ENCODE measurements at regions not wholly inside any gene's neighbourhood (a gene's known extent, or its start where the extent isn't known, plus 50 kb on each side); places are given as distances from the start of the nearest gene placed in this dataset.

DNA sequence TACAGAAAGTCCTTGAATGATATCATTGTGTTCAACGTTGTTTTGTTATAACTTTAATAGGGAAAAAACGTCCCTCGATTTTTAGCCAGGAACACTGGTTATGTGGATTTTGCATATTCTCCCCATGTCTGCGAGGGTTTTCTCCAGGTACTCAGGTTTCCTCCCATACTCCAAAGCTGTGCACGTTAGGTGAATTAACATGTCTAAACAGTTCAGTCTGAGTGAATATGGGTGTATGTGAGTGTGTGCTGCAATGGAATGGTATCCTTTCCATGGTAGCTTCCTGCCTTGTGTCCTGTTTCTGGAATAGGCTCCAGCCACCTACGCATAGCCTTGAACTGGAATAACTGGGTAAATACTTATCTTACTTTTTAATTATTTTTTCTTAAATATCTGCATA is 810.8 kb upstream of the ATXN7L3B start:
- TF ChIP-seq, protein P1, sequence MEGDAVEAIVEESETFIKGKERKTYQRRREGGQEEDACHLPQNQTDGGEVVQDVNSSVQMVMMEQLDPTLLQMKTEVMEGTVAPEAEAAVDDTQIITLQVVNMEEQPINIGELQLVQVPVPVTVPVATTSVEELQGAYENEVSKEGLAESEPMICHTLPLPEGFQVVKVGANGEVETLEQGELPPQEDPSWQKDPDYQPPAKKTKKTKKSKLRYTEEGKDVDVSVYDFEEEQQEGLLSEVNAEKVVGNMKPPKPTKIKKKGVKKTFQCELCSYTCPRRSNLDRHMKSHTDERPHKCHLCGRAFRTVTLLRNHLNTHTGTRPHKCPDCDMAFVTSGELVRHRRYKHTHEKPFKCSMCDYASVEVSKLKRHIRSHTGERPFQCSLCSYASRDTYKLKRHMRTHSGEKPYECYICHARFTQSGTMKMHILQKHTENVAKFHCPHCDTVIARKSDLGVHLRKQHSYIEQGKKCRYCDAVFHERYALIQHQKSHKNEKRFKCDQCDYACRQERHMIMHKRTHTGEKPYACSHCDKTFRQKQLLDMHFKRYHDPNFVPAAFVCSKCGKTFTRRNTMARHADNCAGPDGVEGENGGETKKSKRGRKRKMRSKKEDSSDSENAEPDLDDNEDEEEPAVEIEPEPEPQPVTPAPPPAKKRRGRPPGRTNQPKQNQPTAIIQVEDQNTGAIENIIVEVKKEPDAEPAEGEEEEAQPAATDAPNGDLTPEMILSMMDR (IDR thresholded peaks at IDR 0.05): no peak
- no peak for TF ChIP-seq POLR2A (IDR thresholded peaks at IDR 0.05)
